Activated naive CD4-positive, alpha-beta T cell treated with anti-CD3 and anti-CD28 coated beads, Interleukin-2, amount 50 U/mL, for 72 hours (primary cell): ENCODE measurements at regions not wholly inside any gene's neighbourhood (a gene's known extent, or its start where the extent isn't known, plus 50 kb on each side); places are given as distances from the start of the nearest gene placed in this dataset.
"Not testable (repeated sequence)": the region's sequence is repeated elsewhere in the genome, so short reads cannot be mapped to it uniquely, and the experiment has no call there.

Experiments used
- ATAC-seq, 2 donors: fragments of 150-1000 bp; cut with Tn5 transposase; 2 replicates each; pipeline ENCODE4 v1.10.0; 2021; ENCODE audit warnings: mild to moderate bottlenecking in 2 of 2, moderate library complexity in 2 of 2
- DNase-seq, 2 donors: peaks; one replicate each; pipeline ENCODE4 v3.0.0; 2021 to 2022; ENCODE audit warnings: low spot score in 2 of 2
- H3K27ac Mint-ChIP-seq, 2 donors: one replicate each; pipeline ENCODE4 v1.8.0; 2022; ENCODE audit warnings: mild to moderate bottlenecking in 2 of 2, mixed read lengths in 2 of 2
- H3K36me3 Mint-ChIP-seq, 2 donors: one replicate each; pipeline ENCODE4 v1.8.0; 2022; ENCODE audit warnings: mixed read lengths in 2 of 2
- H3K9me3 Mint-ChIP-seq, 2 donors: one replicate each; pipeline ENCODE4 v1.8.0; 2022; ENCODE audit warnings: mixed read lengths in 2 of 2

GRCh38 chr10:90998733-90999511 lies 78.0 kb upstream of the ANKRD1 start:
- Mint-ChIP-seq H3K27ac (no peak overlapping the region), H3K9me3 (no peaks in the 10 kb centered on the region), H3K36me3 (no peaks in the 10 kb centered on the region)
- DNase-seq (no peak), ATAC-seq (no peak)

GRCh38 chr10:90999512-91000172 lies 78.8 kb upstream of the ANKRD1 start:
- DNase-seq (no peak), ATAC-seq (no peak)
- Mint-ChIP-seq H3K27ac (no peak overlapping the region), H3K36me3 (no peaks in the 10 kb centered on the region), H3K9me3 (no peaks in the 10 kb centered on the region)

- no peaks in the 10 kb centered on the region for H3K36me3 Mint-ChIP-seq
- ATAC-seq, result no peak
- no peak for DNase-seq
- no peak overlapping the region for H3K27ac Mint-ChIP-seq
- no peaks in the 10 kb centered on the region for H3K9me3 Mint-ChIP-seq
Measured at GRCh38 chr10:91000470-91000869, 79.6 kb upstream of the ANKRD1 start.

GRCh38 chr10:91000985-91001384 lies 80.1 kb upstream of the ANKRD1 start:
- no peaks in the 10 kb centered on the region for H3K36me3 Mint-ChIP-seq
- H3K27ac Mint-ChIP-seq, result no peak overlapping the region
- H3K9me3 Mint-ChIP-seq, result no peaks in the 10 kb centered on the region
- DNase-seq (no peak), ATAC-seq (no peak)

- Mint-ChIP-seq H3K36me3 (no peaks in the 10 kb centered on the region), H3K27ac (peak overlapping the region in 1 of 2 donors; percentile 22), H3K9me3 (no peaks in the 10 kb centered on the region)
- ATAC-seq, result no peak
- DNase-seq, result no peak
Measured at GRCh38 chr10:91002656-91003055, 81.8 kb upstream of the ANKRD1 start.

GRCh38 chr10:91003379-91003778 lies 82.5 kb upstream of the ANKRD1 start:
- H3K27ac Mint-ChIP-seq, result peak overlapping the region in 1 of 2 donors; percentile 22
- H3K36me3 Mint-ChIP-seq, DNase-seq, H3K9me3 Mint-ChIP-seq, ATAC-seq: not testable (repeated sequence)

GRCh38 chr10:91005276-91005675 lies 84.4 kb upstream of the ANKRD1 start:
- not testable (repeated sequence) for H3K9me3 Mint-ChIP-seq, ATAC-seq, DNase-seq, H3K27ac Mint-ChIP-seq, H3K36me3 Mint-ChIP-seq

- H3K9me3 Mint-ChIP-seq, result no peaks in the 10 kb centered on the region
- peak overlapping the region; percentile 14 to 68 for H3K27ac Mint-ChIP-seq
- peak; percentile 69 to 79 for ATAC-seq
- peak in 1 of 2 donors; percentile 80 for DNase-seq
- no peaks in the 10 kb centered on the region for H3K36me3 Mint-ChIP-seq
Measured at GRCh38 chr10:91006001-91006751, 85.3 kb upstream of the ANKRD1 start.

- peak; percentile 75 to 86 for ATAC-seq
- no peaks in the 10 kb centered on the region for H3K9me3 Mint-ChIP-seq
- H3K27ac Mint-ChIP-seq, result peak overlapping the region in 1 of 2 donors; percentile 14
- H3K36me3 Mint-ChIP-seq, result no peaks in the 10 kb centered on the region
- DNase-seq, result no peak
Measured at GRCh38 chr10:91006752-91007346, 86.0 kb upstream of the ANKRD1 start.

GRCh38 chr10:91007655-91008054 lies 86.8 kb upstream of the ANKRD1 start:
- Mint-ChIP-seq H3K36me3 (no peaks in the 10 kb centered on the region), H3K27ac (no peak overlapping the region)

GRCh38 chr10:91009121-91009520 lies 88.2 kb upstream of the ANKRD1 start:
- no peak for DNase-seq
- no peaks in the 10 kb centered on the region for H3K9me3 Mint-ChIP-seq
- H3K36me3 Mint-ChIP-seq, result no peaks in the 10 kb centered on the region
- no peak for ATAC-seq
- no peak overlapping the region for H3K27ac Mint-ChIP-seq

More at GRCh38 chr10:91007655-91008054, 86.8 kb upstream of the ANKRD1 start:
- peak; percentile 51 to 54 for ATAC-seq
- no peak for DNase-seq
- H3K9me3 Mint-ChIP-seq, result no peaks in the 10 kb centered on the region

GRCh38 chr10:91010952-91011351 lies 90.1 kb upstream of the ANKRD1 start:
- H3K27ac Mint-ChIP-seq, result no peak overlapping the region
- no peak for ATAC-seq
- no peaks in the 10 kb centered on the region for H3K9me3 Mint-ChIP-seq
- H3K36me3 Mint-ChIP-seq, result no peaks in the 10 kb centered on the region
- DNase-seq, result no peak

- peak in 1 of 2 donors; percentile 49 for ATAC-seq
- no peak for DNase-seq
Measured at GRCh38 chr10:91012502-91012901, 91.6 kb upstream of the ANKRD1 start.

GRCh38 chr10:91013985-91014384 lies 93.1 kb upstream of the ANKRD1 start:
- Mint-ChIP-seq H3K9me3 (no peaks in the 10 kb centered on the region), H3K36me3 (no peaks in the 10 kb centered on the region), H3K27ac (no peak overlapping the region)
- DNase-seq (no peak), ATAC-seq (no peak)

More at GRCh38 chr10:91012502-91012901, 91.6 kb upstream of the ANKRD1 start:
- Mint-ChIP-seq H3K36me3 (no peaks in the 10 kb centered on the region), H3K27ac (no peak overlapping the region), H3K9me3 (no peaks in the 10 kb centered on the region)

GRCh38 chr10:91017198-91017597 lies 96.3 kb upstream of the ANKRD1 start:
- no peaks in the 10 kb centered on the region for H3K9me3 Mint-ChIP-seq
- no peak overlapping the region for H3K27ac Mint-ChIP-seq
- peak in 1 of 2 donors; percentile 79 for ATAC-seq
- DNase-seq, result no peak
- no peaks in the 10 kb centered on the region for H3K36me3 Mint-ChIP-seq

GRCh38 chr10:91021901-91022300 lies 101.0 kb upstream of the ANKRD1 start:
- ATAC-seq, result no peak

GRCh38 chr10:91022390-91022789 lies 101.5 kb upstream of the ANKRD1 start:
- no peak for DNase-seq
- H3K36me3 Mint-ChIP-seq, result peaks cover 5% of the 10 kb centered on the region in 2 donors
- no peak overlapping the region for H3K27ac Mint-ChIP-seq
- no peak for ATAC-seq
- H3K9me3 Mint-ChIP-seq, result peaks cover 5% of the 10 kb centered on the region in 2 donors

More at GRCh38 chr10:91021901-91022300, 101.0 kb upstream of the ANKRD1 start:
- peaks cover 5% of the 10 kb centered on the region in 2 donors for H3K9me3 Mint-ChIP-seq
- peaks cover 5% of the 10 kb centered on the region in 2 donors for H3K36me3 Mint-ChIP-seq
- no peak for DNase-seq
- no peak overlapping the region for H3K27ac Mint-ChIP-seq
